ENCODE measurements at regions not wholly inside any gene's neighbourhood (a gene's known extent, or its start where the extent isn't known, plus 50 kb on each side); places are given as distances from the start of the nearest gene placed in this dataset.
"Not testable (repeated sequence)": the region's sequence is repeated elsewhere in the genome, so short reads cannot be mapped to it uniquely, and the experiment has no call there.

DNA sequence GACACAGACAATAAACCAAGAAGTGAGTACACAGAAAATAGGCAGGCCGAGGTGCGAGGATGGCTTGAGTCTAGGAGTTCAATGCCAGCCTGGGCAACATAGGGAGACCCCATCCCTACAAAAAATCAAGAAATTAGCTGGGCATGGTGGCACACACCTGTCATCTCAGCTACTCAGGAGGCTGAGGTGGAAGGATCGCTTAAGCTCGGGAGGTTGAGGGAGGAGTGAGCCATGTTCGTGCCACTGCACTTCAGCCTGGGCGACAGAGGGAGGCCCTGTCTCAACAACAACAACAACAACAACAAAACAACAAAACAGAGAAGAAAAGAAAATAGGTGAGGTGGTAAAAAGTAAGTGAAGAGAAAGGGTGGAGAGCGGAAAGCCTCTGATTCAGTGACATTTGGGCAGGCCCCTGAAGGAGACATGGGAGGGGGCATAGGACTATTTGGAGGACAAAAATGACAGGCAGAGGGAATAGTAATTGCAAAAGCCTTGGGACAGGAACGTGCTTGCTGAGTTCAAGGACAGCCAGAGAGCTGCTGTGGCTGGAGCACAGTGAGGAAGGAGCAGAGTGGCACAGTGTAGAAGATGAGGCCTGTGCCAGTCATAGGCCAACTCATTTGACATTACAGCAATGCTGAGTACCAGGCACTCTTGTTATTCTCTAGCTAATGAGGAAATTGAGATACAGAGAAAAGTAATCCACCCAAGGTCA lies 160.6 kb downstream of the VEGFA start:
- Histone ChIP-seq H3K36me3 (ENCODE audit: control insufficient read depth in 5 of 5, insufficient read depth in 5 of 5, low read length in 5 of 5) (no peaks in the 10 kb centered on the region), H3K9ac (ENCODE audit: low read length in 5 of 5) (no peak overlapping the region), H3K27me3 (ENCODE audit: control insufficient read depth in 5 of 5, insufficient read depth in 4 of 5, low read length in 5 of 5) (no peaks in the 10 kb centered on the region), H3K4me3 (ENCODE audit: low read depth in 1 of 5, low read length in 5 of 5) (no peak overlapping the region), H3K4me1 (ENCODE audit: control insufficient read depth in 5 of 5, insufficient read depth in 5 of 5, low read length in 5 of 5) (no peaks in the 10 kb centered on the region), H3K9me3 (ENCODE audit: control insufficient read depth in 5 of 5, low read length in 5 of 5) (no peaks in the 10 kb centered on the region), H3K27ac (ENCODE audit: low read depth, low read length) (no peak overlapping the region)

- Histone ChIP-seq H3K9me3 (ENCODE audit: control insufficient read depth in 5 of 5, low read length in 5 of 5) (no peaks in the 10 kb centered on the region), H3K36me3 (ENCODE audit: control insufficient read depth in 5 of 5, insufficient read depth in 5 of 5, low read length in 5 of 5) (no peaks in the 10 kb centered on the region), H3K27ac (ENCODE audit: low read depth, low read length) (no peak overlapping the region), H3K4me3 (ENCODE audit: low read depth in 1 of 5, low read length in 5 of 5) (no peak overlapping the region), H3K9ac (ENCODE audit: low read length in 5 of 5) (no peak overlapping the region), H3K4me1 (ENCODE audit: control insufficient read depth in 5 of 5, insufficient read depth in 5 of 5, low read length in 5 of 5) (no peaks in the 10 kb centered on the region), H3K27me3 (ENCODE audit: control insufficient read depth in 5 of 5, insufficient read depth in 4 of 5, low read length in 5 of 5) (no peaks in the 10 kb centered on the region)
These were observed 159.5 kb downstream of the VEGFA start for GRCh38 chr6:43929511-43929910.

- Histone ChIP-seq H3K36me3 (ENCODE audit: control insufficient read depth in 5 of 5, insufficient read depth in 5 of 5, low read length in 5 of 5) (no peaks in the 10 kb centered on the region), H3K9ac (ENCODE audit: low read length in 5 of 5) (no peak overlapping the region), H3K27ac (ENCODE audit: low read depth, low read length) (no peak overlapping the region), H3K9me3 (ENCODE audit: control insufficient read depth in 5 of 5, low read length in 5 of 5) (no peaks in the 10 kb centered on the region), H3K4me3 (ENCODE audit: low read depth in 1 of 5, low read length in 5 of 5) (no peak overlapping the region), H3K4me1 (ENCODE audit: control insufficient read depth in 5 of 5, insufficient read depth in 5 of 5, low read length in 5 of 5) (peaks cover 0 to 4% (median 0%) of the 10 kb centered on the region in 5 donors), H3K27me3 (ENCODE audit: control insufficient read depth in 5 of 5, insufficient read depth in 4 of 5, low read length in 5 of 5) (peaks cover 0 to 3% (median 0%) of the 10 kb centered on the region in 5 donors)
These were observed 157.7 kb downstream of the VEGFA start for GRCh38 chr6:43927532-43928210.

DNA sequence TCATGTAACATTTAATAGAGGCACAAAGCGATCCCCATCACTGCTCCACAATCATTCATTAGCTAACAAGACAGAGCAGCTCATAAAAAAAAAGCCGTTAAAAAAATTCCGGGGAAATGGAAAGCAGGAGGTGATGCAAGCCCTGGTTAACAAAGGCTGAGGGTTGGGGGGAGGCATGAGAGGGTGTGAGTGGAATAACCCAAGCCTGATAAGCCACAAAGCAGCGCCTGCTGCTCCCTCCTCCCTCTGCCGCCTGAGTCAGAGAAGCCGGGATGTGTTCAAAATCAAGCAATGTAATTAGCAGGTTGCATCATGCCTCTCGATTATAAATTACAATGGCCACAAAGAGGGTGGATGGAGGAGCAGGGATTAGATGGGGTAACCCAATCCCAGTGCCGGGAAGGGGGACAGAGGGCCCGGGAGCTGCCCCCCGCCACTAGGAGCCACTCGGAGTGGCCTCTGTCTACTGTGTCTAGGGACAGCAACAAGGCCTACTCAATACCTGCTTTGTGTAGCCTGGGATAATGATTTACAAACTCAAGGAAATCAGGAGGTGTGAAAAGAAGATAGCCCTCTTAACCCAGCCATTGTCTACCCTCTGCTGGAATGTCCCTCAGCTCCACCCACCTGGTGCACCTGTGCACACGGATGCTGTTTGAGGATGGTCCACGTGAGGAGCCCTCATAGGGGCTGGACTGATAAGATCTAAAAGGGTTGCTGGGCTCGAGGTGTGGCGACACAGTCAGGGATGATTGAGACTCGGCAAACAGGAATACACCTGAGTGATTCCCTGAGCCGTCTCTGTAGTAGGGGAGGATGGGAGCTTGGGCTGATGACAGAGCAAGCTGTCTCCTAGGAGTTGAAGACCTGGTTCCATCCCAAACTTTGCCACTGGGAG lies 156.9 kb downstream of the VEGFA start:
- Histone ChIP-seq H3K4me3 (ENCODE audit: low read depth in 1 of 5, low read length in 5 of 5) (no peak overlapping the region), H3K27me3 (ENCODE audit: control insufficient read depth in 5 of 5, insufficient read depth in 4 of 5, low read length in 5 of 5) (peaks cover 0 to 3% (median 0%) of the 10 kb centered on the region in 5 donors), H3K9me3 (ENCODE audit: control insufficient read depth in 5 of 5, low read length in 5 of 5) (no peaks in the 10 kb centered on the region), H3K4me1 (ENCODE audit: control insufficient read depth in 5 of 5, insufficient read depth in 5 of 5, low read length in 5 of 5) (peaks cover 0 to 4% (median 0%) of the 10 kb centered on the region in 5 donors), H3K36me3 (ENCODE audit: control insufficient read depth in 5 of 5, insufficient read depth in 5 of 5, low read length in 5 of 5) (no peaks in the 10 kb centered on the region), H3K27ac (ENCODE audit: low read depth, low read length) (no peak overlapping the region), H3K9ac (ENCODE audit: low read length in 5 of 5) (no peak overlapping the region)

DNA sequence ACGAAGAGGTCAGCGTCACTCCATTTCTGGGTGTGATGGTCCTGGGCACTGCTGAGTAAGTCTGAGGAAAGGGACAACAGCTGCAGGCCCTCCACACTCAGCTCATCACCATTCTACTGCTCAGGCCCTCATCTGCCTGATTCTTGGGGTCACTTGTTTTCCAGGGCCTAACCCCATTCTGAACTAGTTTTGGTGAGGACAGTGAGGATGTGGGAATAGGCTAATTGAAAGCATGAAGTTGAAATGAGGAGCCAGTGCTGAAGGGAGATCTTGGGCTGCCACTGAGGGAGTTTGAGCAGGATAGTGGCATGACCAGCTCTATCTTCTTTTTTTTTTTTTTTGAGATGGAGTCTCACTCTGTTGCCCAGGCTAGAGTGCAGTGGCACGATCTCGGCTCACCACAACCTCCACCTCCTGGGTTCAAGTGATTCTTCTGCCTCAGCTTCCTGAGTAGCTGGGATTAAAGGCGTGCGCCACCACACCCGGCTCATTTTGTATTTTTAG lies 155.7 kb downstream of the VEGFA start:
- not testable (repeated sequence) for H3K36me3 ChIP-seq (ENCODE audit: control insufficient read depth in 5 of 5, insufficient read depth in 5 of 5, low read length in 5 of 5); H3K27me3 ChIP-seq (ENCODE audit: control insufficient read depth in 5 of 5, insufficient read depth in 4 of 5, low read length in 5 of 5); H3K9me3 ChIP-seq (ENCODE audit: control insufficient read depth in 5 of 5, low read length in 5 of 5); H3K9ac ChIP-seq (ENCODE audit: low read length in 5 of 5); H3K27ac ChIP-seq (ENCODE audit: low read depth, low read length); H3K4me3 ChIP-seq (ENCODE audit: low read depth in 1 of 5, low read length in 5 of 5); H3K4me1 ChIP-seq (ENCODE audit: control insufficient read depth in 5 of 5, insufficient read depth in 5 of 5, low read length in 5 of 5)

DNA sequence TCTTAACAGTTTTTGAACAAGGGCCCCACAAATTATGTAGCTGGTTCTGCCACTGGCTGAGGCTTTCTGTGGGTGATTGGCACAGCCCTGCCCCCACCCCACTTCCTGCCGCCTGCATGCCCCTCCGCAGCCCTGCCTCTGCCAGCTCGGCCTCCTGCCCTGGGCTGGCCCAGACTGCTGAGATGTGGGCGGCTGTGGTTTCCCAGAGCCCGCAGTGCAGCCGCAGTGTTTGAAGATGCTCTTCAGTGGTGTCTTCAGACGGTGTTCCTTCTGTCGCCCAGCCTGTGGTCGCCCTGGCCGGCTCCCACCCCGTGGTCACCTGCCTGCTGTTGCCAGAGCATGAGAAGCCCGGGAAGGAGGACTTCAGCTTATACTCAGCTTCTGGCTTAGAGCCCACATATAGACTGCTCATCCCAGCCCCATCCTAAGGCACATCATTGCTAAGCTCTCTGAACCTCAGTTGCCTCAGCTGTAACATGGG lies 154.3 kb downstream of the VEGFA start:
- peaks cover 0 to 4% (median 0%) of the 10 kb centered on the region in 5 donors for H3K4me1 ChIP-seq (ENCODE audit: control insufficient read depth in 5 of 5, insufficient read depth in 5 of 5, low read length in 5 of 5)
- H3K4me3 ChIP-seq (ENCODE audit: low read depth in 1 of 5, low read length in 5 of 5), result no peak overlapping the region
- peaks cover 0 to 3% (median 0%) of the 10 kb centered on the region in 5 donors for H3K27me3 ChIP-seq (ENCODE audit: control insufficient read depth in 5 of 5, insufficient read depth in 4 of 5, low read length in 5 of 5)
- no peak overlapping the region for H3K27ac ChIP-seq (ENCODE audit: low read depth, low read length)
- no peaks in the 10 kb centered on the region for H3K9me3 ChIP-seq (ENCODE audit: control insufficient read depth in 5 of 5, low read length in 5 of 5)
- H3K9ac ChIP-seq (ENCODE audit: low read length in 5 of 5), result no peak overlapping the region
- H3K36me3 ChIP-seq (ENCODE audit: control insufficient read depth in 5 of 5, insufficient read depth in 5 of 5, low read length in 5 of 5), result no peaks in the 10 kb centered on the region

GRCh38 chr6:43923376-43924221 lies 153.6 kb downstream of the VEGFA start:
- Histone ChIP-seq H3K4me3 (ENCODE audit: low read depth in 1 of 5, low read length in 5 of 5) (no peak overlapping the region), H3K4me1 (ENCODE audit: control insufficient read depth in 5 of 5, insufficient read depth in 5 of 5, low read length in 5 of 5) (peaks cover 0 to 4% (median 0%) of the 10 kb centered on the region in 5 donors), H3K9ac (ENCODE audit: low read length in 5 of 5) (no peak overlapping the region), H3K9me3 (ENCODE audit: control insufficient read depth in 5 of 5, low read length in 5 of 5) (no peaks in the 10 kb centered on the region), H3K36me3 (ENCODE audit: control insufficient read depth in 5 of 5, insufficient read depth in 5 of 5, low read length in 5 of 5) (no peaks in the 10 kb centered on the region), H3K27ac (ENCODE audit: low read depth, low read length) (no peak overlapping the region), H3K27me3 (ENCODE audit: control insufficient read depth in 5 of 5, insufficient read depth in 4 of 5, low read length in 5 of 5) (peaks cover 0 to 3% (median 0%) of the 10 kb centered on the region in 5 donors)

DNA sequence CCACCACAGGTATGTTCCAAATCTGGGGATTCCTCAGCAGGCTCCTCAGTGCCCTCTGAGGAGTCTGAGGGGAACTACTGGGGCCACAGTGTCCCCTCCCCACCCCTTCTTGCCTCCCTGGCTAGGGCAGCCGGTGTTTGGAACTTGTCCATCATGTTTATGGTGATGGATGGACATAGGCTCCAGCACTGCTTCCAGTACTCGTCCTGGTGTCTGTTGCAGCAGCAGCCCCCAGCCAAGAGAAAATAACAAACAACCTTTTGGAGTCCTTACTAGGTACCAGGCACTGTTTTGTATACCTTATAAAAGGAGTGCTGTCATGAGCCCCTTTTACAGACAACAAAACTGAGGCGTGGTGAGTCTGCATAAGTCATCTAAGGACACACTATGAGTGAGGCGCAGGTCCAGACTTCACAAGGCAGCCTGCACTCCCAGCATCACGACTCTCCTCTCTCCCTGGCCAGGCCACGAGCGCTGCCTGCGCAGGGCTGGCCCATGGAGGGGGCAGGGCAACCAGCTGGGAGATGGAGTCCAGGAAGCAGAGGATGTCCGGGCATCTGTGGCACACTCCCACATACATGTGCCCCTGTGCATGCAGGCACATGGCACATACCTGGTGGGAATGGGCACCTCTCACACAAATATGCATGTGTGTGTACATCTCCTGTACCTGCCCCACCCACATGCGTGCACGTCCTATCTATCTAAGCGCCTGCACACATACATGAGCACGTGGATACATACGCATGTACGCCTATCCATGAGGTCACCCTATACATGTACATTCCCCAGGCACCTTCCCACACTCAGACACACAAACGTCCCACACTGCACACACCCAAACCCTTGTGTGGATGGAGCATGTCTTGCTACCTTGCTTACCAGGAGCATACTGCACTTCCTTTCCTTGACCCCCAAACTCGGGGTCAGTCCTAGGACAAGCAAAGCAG lies 152.7 kb downstream of the VEGFA start:
- Histone ChIP-seq H3K27me3 (ENCODE audit: control insufficient read depth in 5 of 5, insufficient read depth in 4 of 5, low read length in 5 of 5) (peaks cover 0 to 3% (median 0%) of the 10 kb centered on the region in 5 donors), H3K36me3 (ENCODE audit: control insufficient read depth in 5 of 5, insufficient read depth in 5 of 5, low read length in 5 of 5) (no peaks in the 10 kb centered on the region), H3K27ac (ENCODE audit: low read depth, low read length) (no peak overlapping the region), H3K4me3 (ENCODE audit: low read depth in 1 of 5, low read length in 5 of 5) (no peak overlapping the region), H3K9me3 (ENCODE audit: control insufficient read depth in 5 of 5, low read length in 5 of 5) (no peaks in the 10 kb centered on the region), H3K4me1 (ENCODE audit: control insufficient read depth in 5 of 5, insufficient read depth in 5 of 5, low read length in 5 of 5) (peaks cover 2 to 7% (median 5%) of the 10 kb centered on the region in 5 donors), H3K9ac (ENCODE audit: low read length in 5 of 5) (no peak overlapping the region)
